Anterior cingulate cortex (tissue), 58 donors: ENCODE measurements at regions not wholly inside any gene's neighbourhood (a gene's known extent, or its start where the extent isn't known, plus 50 kb on each side); places are given as distances from the start of the nearest gene placed in this dataset.

ENCODE experiments used
- DNase-seq, 58 donors: peaks; one replicate each; lab custom pipeline; 2025; lab: John Stamatoyannopoulos, UW

DNA sequence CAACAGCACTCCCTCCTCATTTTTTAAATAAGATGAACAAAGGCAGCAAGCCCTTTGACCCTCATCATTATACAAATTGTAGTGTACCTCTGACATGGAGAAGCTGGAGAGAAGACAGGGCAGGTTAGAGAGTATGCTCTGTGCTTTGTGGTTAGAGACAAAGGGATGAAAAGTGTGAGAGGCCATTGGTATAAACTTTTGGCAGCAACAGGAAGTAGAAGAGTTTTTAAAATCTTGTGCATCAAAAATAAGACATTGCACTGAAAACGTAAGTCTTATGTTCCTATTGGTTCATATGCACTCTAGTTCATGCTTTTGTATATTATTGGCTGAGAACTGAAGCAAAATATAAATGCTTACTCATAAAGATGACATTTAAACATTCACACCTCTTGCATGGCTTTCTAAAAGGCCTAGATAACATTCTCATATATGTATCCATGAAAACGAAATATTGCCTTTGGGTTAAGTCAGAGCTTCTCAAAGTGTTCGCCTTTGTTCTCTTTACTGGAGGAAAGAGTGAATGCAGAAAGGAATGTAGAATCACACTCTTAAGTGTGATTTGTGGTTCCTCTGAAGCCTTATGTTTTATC lies 158.0 kb downstream of the PALM2AKAP2 start:
- DNase-seq, result no peak

DNA sequence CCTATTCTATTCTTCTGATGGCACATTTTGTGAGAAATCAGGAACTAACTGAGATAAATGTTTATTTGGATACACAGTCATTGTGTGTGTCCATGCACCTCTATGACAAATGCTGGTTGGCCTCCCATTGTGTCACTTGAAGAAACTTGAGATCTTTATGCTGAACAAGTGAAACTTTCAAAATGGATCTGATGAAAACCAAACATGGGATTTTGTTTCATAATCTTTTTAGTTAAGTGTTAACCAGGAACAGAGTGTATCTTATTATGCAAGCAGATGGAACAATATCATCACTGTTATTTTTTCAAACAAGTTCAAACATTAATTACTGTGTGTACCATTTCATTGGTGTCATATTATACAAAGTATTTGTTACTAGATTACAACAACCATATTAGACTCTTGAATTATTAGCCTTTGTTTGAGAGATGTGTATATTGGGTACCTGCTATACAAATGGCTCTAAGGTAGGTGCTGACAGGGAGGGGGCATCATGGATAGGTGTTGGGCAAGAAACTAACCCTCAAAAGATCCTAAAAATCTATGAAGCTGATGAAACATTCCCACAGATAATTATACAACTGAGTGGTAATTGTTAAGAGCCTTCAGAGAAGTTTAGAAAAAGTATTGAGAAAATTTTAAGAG lies 159.8 kb downstream of the PALM2AKAP2 start:
- no peak for DNase-seq

DNA sequence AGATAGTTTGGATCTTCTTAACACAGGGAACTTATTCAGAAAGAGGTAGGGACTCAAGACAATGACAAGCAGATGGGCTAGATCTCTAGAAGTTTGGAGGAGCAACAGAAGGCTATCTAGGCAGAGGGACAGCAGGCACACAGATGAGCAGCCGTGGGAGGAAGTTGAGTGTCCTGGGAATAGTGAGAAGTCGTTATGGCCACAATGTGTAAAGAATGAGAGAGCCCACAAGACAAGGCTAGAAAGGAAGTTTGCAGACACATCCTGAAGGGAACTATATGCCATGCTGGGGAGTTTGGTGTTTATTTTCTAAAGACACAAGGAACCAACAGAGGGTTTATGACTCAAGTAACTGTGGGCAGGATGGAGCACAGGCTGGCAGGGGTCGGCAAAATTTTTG lies 160.6 kb downstream of the PALM2AKAP2 start:
- DNase-seq, result no peak

DNA sequence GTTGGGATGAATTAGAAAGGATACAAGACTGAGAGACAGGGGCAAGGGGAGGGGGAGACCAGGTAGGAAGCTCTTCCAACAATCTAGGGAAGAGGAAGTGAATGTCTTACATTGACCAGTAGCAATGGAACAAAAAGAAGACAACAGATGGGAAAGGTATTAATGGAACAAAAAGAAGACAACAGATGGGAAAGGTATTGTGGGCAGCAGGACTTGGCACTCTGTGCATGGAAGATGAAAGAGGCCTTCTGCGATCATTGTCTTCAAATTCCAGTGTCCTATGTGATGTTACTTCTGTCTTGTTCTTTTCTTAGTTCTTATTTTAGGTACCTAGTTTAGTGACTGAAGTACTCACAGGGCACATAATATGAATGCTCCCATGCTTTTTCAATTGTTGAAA lies 161.8 kb downstream of the PALM2AKAP2 start:
- DNase-seq, result no peak

DNA sequence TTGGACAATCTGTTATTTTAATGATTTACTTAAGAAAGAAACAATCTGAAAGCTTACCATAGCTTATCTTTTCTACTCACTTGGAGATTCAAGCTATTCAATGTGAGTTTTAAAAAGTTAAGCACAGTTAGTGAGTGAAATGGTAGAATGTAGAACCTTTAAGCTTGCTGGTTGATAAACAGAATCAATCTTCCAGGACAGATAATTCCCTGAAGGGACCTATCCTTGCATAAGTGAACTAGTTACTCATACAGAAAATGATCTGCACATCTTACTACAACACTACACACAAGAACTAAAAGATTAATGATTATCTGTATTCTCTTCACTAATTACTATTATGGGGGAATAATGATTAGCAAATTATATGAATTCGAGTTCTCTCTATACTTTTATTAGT lies 165.6 kb downstream of the PALM2AKAP2 start:
- DNase-seq, result no peak

DNA sequence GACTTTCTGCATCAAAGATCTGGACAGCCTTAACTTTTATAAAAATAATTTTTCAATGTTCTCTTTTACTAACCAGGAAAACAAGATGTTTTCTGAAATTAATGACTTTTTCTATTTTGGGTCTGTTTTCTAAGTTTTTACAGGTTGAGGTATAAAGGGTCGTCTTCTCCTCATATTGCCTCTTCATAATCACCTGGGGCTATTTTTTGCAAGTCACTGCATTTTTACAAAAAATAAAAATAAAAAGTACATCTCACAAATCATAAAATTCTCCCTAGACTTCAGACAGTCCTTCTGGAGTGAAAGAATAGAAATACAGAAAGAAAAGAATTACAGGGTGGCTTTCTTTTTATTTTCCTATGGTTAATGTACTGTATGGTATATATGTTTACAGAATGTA lies 168.5 kb downstream of the PALM2AKAP2 start:
- no peak for DNase-seq

DNA sequence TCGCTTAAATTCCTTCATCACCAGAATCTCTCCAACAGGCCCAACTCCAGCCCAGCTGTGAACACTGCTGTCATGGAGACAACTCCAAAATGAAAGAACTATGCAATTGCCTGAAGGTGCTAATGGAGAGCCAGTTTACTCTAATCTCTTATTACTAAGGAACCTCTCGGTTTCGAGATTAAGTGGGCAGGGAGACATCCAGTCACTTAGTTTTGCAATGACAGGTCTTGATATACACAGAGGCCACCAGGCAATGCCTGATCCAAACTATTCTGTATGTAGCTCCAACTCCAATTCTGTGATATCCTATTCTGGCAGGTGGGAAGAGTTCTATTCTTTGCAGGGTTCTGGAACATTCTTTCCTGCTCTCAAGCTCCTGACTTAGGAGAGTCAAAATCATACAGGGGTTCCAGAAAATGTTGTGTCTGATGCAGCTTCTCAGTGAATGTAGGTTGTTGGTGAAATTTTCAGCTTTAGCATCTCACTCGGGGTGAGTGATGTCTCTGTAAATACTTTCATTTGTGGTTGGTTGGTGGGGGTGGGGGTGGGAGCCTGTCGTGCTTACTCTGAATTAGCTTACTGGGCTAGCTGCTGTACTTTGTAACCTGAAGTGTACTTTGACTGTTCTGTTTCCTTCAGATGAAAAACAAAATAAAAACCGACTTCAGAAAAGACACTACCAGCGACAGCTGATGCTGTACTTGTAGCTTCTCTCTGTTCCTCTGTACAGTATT lies 170.9 kb downstream of the PALM2AKAP2 start:
- DNase-seq, result no peak

DNA sequence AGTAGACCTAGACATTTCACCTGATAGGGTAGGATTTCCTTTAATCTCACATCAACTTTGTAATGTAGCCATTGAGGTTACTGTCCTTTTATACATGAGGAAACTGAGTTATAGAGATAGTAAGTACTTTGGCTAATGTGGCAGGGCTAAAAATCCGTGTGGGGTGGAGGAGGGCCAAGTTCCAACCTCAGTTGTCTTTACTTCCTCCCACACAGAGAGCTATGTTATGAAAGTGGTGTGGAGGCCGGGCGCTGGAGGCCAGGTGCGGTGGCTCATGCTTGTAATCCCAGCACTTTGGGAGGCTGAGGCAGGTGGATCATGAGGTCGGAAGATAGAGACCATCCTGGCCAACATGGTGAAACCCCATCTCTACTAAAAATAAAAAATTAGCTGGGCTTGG lies 173.3 kb downstream of the PALM2AKAP2 start:
- no peak for DNase-seq

DNA sequence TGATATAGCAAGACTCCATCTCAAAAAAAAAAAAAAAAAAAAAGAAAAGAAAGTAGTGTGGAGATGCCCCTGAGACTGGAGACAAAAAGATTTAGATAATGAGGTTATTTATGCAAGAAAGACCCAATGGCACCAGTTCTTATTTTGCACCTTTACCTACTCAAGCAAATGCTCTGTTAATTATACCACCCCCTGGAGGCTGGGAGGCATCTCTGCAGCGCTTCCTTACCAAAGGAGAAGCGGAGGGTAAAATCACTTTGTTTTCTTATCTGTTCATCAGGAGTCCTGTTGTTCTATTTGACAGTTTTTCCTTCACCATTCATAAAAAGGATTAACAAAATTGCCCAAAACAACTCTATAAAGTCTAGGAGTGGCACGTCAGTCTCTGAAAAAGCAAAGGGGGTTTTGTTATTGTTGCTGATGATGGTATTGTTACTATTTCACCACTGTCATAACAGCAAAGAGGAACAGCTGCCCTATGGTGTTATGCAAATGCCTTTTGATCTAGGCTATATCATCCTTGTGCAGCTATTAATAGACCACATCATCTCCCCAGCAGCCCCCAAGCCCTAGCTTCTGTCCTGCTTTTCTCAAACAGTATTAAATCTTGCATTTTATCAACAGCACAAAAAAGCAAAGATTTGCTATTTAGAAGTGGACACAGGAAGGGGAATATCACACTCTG lies 174.0 kb downstream of the PALM2AKAP2 start:
- DNase-seq, result no peak

DNA sequence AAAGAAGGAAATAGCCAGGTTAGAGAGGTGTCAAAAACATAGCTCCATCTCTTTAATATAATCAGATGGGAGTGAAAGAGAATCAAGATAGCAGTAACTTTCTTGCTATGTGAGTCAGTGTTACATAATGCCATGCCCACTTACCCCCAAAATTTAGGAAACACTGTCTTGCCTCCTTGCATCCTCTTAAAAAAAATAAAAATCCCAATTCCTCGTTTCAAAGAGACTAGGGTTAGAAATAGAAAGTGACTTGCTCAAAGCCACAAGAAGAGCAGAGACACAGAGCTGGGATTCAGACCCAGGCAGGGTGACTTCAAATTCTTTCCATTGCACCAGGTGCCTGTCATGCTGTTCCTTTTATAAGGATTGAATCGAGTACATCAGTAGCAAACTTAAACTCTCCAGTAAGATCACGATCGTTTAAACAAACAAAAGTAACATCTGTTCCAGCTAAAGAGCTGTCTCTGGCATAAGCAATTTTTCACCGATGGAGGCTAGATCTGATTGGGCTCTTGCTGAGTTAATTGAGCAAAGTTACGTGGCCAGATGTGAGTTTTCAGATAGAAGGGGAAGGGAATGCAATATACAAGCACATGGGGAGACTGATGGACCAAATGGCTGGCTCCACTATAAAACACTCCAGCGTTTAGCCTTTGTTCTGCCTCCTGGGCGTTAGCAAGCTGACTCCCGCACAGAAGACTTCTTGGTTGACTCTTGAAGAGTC lies 176.9 kb downstream of the PALM2AKAP2 start:
- DNase-seq, result no peak

DNA sequence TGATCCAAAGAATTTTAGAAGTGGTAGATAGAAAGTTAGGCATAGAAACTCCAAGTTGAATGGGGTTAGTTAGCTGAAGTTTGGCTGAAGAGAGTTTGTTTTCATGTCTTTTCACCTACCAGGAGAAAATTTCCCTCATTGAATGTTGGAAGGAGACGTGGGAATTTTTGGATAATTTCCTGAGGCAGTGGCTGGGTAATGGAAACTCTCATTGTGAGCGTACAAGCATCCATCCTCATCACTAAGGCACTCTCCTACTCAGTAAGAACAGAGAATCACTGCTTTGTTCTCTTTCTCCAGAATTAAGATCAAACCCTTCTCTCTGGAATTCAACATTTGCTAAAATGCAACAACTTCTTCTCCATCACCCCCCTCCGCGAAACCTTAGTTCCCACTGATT lies 179.7 kb downstream of the PALM2AKAP2 start:
- no peak for DNase-seq

DNA sequence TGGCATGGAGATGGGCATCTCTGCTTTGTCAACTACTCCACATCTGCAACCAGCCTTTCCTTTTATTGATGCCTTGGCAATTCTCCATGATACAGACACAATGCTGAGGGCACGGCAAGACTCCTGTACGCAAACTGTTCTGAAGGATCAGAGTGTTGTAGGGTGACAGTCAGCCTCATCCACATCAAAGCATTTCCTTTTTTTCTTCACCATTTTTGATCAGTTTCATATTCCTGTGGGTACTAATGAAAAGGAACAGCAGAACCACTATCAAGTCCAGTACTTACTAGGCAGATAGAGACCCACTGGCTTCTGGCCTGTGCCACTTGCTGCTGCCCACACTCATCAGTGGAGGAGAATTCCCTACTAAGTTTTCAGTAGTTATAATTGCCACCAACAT lies 181.6 kb downstream of the PALM2AKAP2 start:
- no peak for DNase-seq

DNA sequence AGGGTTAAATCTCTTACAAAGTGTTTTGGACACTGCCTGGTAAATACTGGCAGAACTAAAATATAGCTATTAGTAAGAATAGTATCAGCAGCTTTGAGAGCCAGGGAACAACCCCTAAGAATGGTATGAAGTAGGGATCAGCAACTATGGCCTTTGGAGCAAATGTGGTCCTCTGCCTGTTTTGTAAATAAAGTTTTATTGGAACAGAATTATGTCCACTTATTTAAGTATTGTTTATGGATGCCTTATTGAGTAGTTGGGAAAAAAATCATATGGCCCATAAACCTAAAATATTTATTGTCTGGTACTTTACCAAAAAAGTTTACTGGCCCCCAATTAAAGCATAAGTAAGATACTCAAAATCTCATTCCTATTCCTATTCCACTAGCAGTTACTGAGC lies 182.2 kb downstream of the PALM2AKAP2 start:
- DNase-seq, result no peak

DNA sequence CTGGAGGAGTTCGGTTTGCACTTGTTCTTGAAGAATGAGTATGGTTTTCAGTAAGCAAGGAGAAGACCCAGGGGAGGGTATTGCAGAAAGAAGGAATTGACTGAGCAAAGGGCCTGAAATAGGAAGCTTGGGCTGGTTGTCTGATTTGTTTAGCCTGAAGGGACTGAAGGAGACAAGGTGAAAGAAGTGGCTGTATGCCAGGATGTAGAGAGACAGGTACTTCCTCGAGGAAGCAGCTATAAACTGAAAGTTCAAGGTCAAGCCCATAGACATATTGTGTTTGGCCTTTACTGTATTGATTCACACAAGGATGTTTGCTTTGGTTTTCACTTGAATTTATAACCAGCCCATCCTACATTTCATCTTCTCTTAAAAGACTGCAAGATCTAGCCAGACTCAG lies 183.1 kb downstream of the PALM2AKAP2 start:
- DNase-seq, result no peak

DNA sequence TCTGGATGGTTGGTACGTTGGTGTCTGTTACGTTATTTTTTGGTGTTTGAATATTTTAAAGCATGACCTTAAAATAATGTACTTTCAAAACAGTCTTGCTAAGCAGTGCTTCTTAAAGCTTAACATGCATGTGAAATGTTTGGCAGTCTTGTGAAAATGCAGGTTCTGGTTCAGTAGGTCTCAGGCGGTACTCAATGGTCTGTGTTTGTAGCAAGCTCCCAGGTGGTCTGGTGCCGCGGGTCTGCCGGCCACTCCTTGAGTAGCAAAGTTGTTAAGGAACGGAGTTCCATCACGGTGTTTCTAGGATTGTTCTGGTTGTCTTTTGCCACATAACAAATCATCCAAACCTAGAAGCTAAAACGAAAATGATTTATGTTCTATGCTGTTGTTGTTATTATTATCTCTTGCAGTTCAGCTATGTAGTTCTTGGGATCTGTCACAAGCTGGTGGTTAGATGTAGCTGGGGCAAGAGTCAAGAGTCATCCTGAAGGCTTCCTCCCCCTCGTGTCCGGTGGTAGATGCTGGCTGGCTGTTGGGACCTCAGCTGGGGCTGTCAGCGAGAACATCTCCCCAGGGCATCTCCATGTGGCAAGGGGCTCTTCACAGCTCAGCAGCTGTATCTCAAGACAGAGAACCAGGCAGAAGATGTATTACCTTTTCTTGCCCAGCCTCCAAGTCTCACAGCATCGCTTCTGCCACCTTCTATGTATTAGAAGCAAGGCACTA lies 186.8 kb downstream of the PALM2AKAP2 start:
- DNase-seq, result no peak

DNA sequence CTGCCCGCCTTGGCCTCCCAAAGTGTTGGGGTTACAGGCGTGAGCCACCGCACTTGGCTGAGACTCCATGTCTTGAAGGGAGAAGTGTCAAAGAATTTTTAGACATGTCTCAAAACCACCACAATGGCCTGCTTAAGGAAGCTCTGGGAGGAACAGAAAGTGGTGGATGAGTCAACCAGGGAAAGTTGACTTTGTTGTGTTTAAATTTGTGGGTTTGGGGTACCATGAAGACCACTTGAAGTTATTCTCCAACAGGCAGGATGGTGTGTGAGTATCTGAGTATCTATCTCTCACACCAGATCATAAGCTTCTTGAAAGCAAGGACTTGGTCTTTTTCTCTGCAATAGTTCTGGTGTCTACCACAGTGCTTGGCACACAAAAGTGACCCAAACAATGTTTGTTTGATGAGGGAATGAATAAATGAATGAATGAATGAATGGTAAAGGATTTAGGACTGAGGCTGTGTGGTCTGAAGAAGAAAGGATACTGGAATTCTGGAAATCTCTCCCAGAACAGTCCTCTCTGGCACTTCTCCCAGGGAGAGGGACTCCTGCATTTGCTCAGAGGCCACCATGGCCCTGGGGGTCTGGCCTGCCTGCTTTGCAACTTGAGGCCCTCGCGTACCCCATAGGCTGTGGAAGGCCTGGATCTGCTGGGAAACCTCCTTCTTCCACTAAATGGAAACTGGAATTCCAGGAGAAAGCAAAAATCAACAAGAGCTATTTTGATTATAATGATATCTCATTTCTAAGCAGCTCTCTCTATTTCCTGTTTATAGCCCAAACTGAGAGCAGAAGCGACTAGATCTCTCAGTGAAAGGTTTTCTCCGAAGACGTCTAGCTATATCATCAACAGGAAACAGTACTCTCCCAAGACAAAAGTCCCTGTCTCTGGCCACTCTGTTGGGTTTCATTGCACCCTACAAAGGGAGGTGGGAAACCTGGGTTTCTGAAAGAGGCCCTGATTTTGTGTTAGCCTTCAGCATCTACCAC lies 187.9 kb downstream of the PALM2AKAP2 start:
- no peak for DNase-seq

DNA sequence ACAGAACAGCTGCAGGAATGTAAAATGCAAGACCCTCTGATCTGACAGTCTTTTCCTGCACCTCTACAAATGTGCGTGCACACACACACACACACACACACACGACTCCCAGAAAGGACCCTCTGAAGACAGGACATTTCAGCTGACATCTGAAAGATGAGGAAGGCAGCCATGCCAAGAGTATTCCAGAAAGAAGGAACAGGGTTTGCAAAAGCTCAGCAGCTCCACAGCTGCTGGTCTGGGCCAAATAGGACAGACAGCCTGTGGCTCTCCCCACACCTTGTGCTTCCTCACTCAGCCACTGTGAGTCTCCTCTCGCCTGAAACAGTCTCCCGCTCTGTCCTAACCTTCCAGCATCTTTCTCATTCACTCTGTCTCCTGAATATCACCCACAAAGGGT lies 189.0 kb downstream of the PALM2AKAP2 start:
- peak in 1 of 58 donors; percentile 13 for DNase-seq

DNA sequence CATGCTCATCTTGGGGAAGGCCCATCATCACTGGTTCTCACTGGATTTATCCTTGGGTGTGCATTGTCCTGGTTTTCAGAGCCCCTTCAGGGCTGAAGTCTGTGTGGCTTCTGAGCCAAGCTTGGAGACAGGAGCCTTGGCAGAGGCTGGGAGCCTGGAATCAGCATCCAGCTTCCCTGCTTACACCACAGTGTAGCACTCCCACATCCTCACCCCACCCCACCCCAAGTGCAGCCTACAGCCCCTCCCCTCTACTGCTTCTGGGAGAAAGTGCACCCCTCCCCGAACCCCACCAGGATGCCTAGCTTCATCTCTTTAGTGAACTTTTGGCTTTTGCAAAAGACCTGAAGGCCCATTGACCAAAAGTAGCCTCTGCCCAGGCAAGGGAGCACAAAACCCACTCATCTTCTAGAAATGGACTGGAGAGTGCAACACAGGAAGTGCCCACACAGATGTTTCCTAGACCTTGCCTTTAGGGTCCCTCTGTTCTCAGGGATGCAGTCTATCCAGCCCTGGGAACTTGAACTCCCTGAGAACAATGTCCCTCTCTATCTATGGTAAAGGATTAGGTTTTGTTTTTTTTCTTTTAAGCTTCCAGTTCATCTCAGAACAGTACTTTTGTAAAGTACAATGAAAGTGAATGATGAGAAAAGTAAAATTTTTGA lies 189.7 kb downstream of the PALM2AKAP2 start:
- no peak for DNase-seq
